IMR-90 (cell line): ENCODE measurements at regions not wholly inside any gene's neighbourhood (a gene's known extent, or its start where the extent isn't known, plus 50 kb on each side); places are given as distances from the start of the nearest gene placed in this dataset.

ENCODE experiments used
- ATAC-seq: fragments of 200-7000 bp; cut with Tn5 transposase; 2 replicates; pipeline ENCODE4 v1.9.1; 2020; ENCODE audit warnings: low read depth, mild to moderate bottlenecking, moderate library complexity
- BruUV-seq: library from RNA; stranded (reverse); fragments of 400-500 nt; replicated peaks from 2 replicates; lab custom pipeline; 2021; lab: Mats Ljungman, UMichigan
- CTCF ChIA-PET: fragments of 300-600 bp; formaldehyde crosslinking; extraction: SDS; loops from one replicate; lab custom pipeline; 2021; ENCODE audit warnings: antibody characterized with exemption; lab: Yijun Ruan, JAX
- POLR2A ChIA-PET: fragments of 300-600 bp; sonication (Branson Sonifier 250); formaldehyde crosslinking; loops from one replicate; lab custom pipeline; 2022; ENCODE audit warnings: antibody characterized with exemption; ENCODE audit not compliant: unreplicated experiment; lab: Charles Lee
- DNase-seq: peaks from one replicate; pipeline ENCODE4 v3.0.0; 2013
- H2AFZ ChIP-seq: replicated peaks from 2 replicates; pipeline ENCODE3; 2013; ENCODE audit warnings: low read length, mild to moderate bottlenecking; ENCODE audit not compliant: poor library complexity
- H2AK5ac ChIP-seq: 2 replicates; pipeline ENCODE4 v1.6.1; 2013; ENCODE audit warnings: low read depth, low read length, inconsistent platforms
- H2AK9ac ChIP-seq: replicated peaks from 2 replicates; pipeline ENCODE3; 2013; ENCODE audit warnings: mild to moderate bottlenecking, low read depth, low read length, moderate library complexity; ENCODE audit not compliant: poor library complexity
- H2BK120ac ChIP-seq: 2 replicates; pipeline ENCODE4 v1.6.1; 2013; ENCODE audit warnings: low read depth, low read length, inconsistent platforms
- H2BK15ac ChIP-seq: 3 replicates; pipeline ENCODE4 v1.6.1; 2013; ENCODE audit warnings: low read depth, low read length, inconsistent platforms
- H2BK20ac ChIP-seq: 2 replicates; pipeline ENCODE4 v1.6.1; 2013; ENCODE audit warnings: low read depth, mild to moderate bottlenecking, inconsistent platforms, low read length, moderate library complexity
- H2BK5ac ChIP-seq: 2 replicates; pipeline ENCODE4 v1.6.1; 2013; ENCODE audit warnings: mild to moderate bottlenecking, low read depth, low read length, inconsistent platforms; ENCODE audit not compliant: poor library complexity, severe bottlenecking
- H3K14ac ChIP-seq: replicated peaks from 2 replicates; pipeline ENCODE4 v1.6.1; 2013; ENCODE audit warnings: low read depth, low read length, inconsistent platforms
- H3K18ac ChIP-seq: 2 replicates; pipeline ENCODE4 v1.6.1; 2013; ENCODE audit warnings: low read depth, low read length, control low read depth
- H3K23ac ChIP-seq: 2 replicates; pipeline ENCODE4 v1.6.1; 2013; ENCODE audit warnings: low read depth, low read length, inconsistent platforms
- H3K27ac ChIP-seq: 2 replicates; pipeline ENCODE4 v1.5.1; 2013; ENCODE audit warnings: mild to moderate bottlenecking, control low read depth, low read length; ENCODE audit not compliant: insufficient read depth
- H3K27me3 ChIP-seq: 2 replicates; pipeline ENCODE4 v1.6.1; 2013; ENCODE audit warnings: low read length; ENCODE audit not compliant: control insufficient read depth, insufficient read depth
- H3K36me3 ChIP-seq: 2 replicates; pipeline ENCODE4 v1.6.1; 2013; ENCODE audit warnings: low read length, mixed read lengths; ENCODE audit not compliant: control insufficient read depth, insufficient read depth
- H3K4ac ChIP-seq: 2 replicates; pipeline ENCODE4 v1.6.1; 2013; ENCODE audit warnings: low read depth, low read length, inconsistent platforms
- H3K4me1 ChIP-seq: 2 replicates; pipeline ENCODE4 v1.6.1; 2013; ENCODE audit warnings: low read length, mixed read lengths; ENCODE audit not compliant: control insufficient read depth, insufficient read depth
- H3K4me2 ChIP-seq: 2 replicates; pipeline ENCODE4 v1.6.1; 2013; ENCODE audit warnings: low read depth, mild to moderate bottlenecking, control low read depth, low read length, moderate library complexity
- H3K4me3 ChIP-seq: 2 replicates; pipeline ENCODE4 v1.5.1; 2013; ENCODE audit warnings: low read depth, mild to moderate bottlenecking, control low read depth, low read length, moderate library complexity; ENCODE audit not compliant: insufficient read depth
- H3K56ac ChIP-seq: 2 replicates; pipeline ENCODE4 v1.6.1; 2013; ENCODE audit warnings: low read length, inconsistent platforms; ENCODE audit not compliant: insufficient read depth; ENCODE audit errors: extremely low read depth
- H3K79me1 ChIP-seq, 2 experiments: 2 replicates each; pipeline ENCODE4 v1.6.1; 2013; ENCODE audit warnings: low read length in 2 of 2, inconsistent platforms in 1 of 2, low read depth in 1 of 2
- H3K9ac ChIP-seq: 2 replicates; pipeline ENCODE4 v1.6.1; 2013; ENCODE audit warnings: low read depth, low read length, control low read depth
- H3K9me1 ChIP-seq: 2 replicates; pipeline ENCODE4 v1.6.1; 2013; ENCODE audit warnings: low read length, inconsistent platforms; ENCODE audit not compliant: insufficient read depth
- H3K9me3 ChIP-seq: 2 replicates; pipeline ENCODE4 v1.6.1; 2013; ENCODE audit warnings: low read length; ENCODE audit not compliant: control insufficient read depth, insufficient read depth
- H4K20me1 ChIP-seq: 2 replicates; pipeline ENCODE4 v1.6.1; 2013; ENCODE audit warnings: low read length, inconsistent platforms; ENCODE audit not compliant: insufficient read depth
- H4K5ac ChIP-seq: 2 replicates; pipeline ENCODE4 v1.6.1; 2013; ENCODE audit warnings: mild to moderate bottlenecking, low read depth, low read length, control low read depth
- H4K8ac ChIP-seq, 2 experiments: 2 replicates each; pipeline ENCODE4 v1.6.1; 2013; ENCODE audit warnings: low read depth in 2 of 2, low read length in 2 of 2, control low read depth in 1 of 2, inconsistent platforms in 1 of 2
- H4K91ac ChIP-seq: 2 replicates; pipeline ENCODE4 v1.6.1; 2013; ENCODE audit warnings: low read depth, low read length, inconsistent platforms; ENCODE audit not compliant: insufficient read depth
- CHD1 ChIP-seq: IDR thresholded peaks from 2 replicates; pipeline ENCODE4 v1.6.1; 2012; ENCODE audit warnings: low read depth, low read length, improper control_type of control experiment
- FOS ChIP-seq: fragments of 150-350 bp; IDR thresholded peaks from 2 replicates; pipeline ENCODE4 v1.6.1; 2016; ENCODE audit warnings: low read depth, low read length
- MAFK ChIP-seq: IDR thresholded peaks from 2 replicates; pipeline ENCODE4 v1.6.1; 2012; ENCODE audit warnings: low read depth, low read length, improper control_type of control experiment
- MAZ ChIP-seq: IDR thresholded peaks from 2 replicates; pipeline ENCODE4 v1.6.1; 2012; ENCODE audit warnings: low read depth, mild to moderate bottlenecking, low read length, improper control_type of control experiment, moderate library complexity, borderline replicate concordance
- MXI1 ChIP-seq: IDR thresholded peaks from 2 replicates; pipeline ENCODE4 v1.6.1; 2012; ENCODE audit warnings: low read depth, mild to moderate bottlenecking, low read length, moderate library complexity, borderline replicate concordance
- NFE2L2 ChIP-seq: fragments of 150-350 bp; IDR thresholded peaks from 2 replicates; pipeline ENCODE4 v1.6.1; 2016; ENCODE audit warnings: low read depth, mild to moderate bottlenecking, low read length
- RAD21 ChIP-seq: IDR thresholded peaks from 2 replicates; pipeline ENCODE4 v1.6.1; 2012; ENCODE audit warnings: low read length, improper control_type of control experiment
- RCOR1 ChIP-seq: IDR thresholded peaks from 2 replicates; pipeline ENCODE4 v1.6.1; 2012; ENCODE audit warnings: mild to moderate bottlenecking, low read length, improper control_type of control experiment; ENCODE audit not compliant: insufficient replicate concordance
- SMC3 ChIP-seq: fragments of 150-350 bp; IDR thresholded peaks from 2 replicates; pipeline ENCODE4 v1.6.1; 2016; ENCODE audit warnings: low read depth, mild to moderate bottlenecking, antibody characterized with exemption, low read length, moderate library complexity
- WGBS, 2 experiments: methylation state at CpG; one replicate each; pipeline versions ENCODE4 v1.1.5 to v1.1.7; 2013; ENCODE audit warnings: missing lambda C conversion rate in 2 of 2; ENCODE audit not compliant: insufficient read length in 1 of 2; ENCODE audit errors: extremely low coverage in 2 of 2; 5-methylcytosine and 5-hydroxymethylcytosine counted together
- dilution Hi-C: fragments of 300-500 bp; cut with HindIII; formaldehyde crosslinking; loops from one replicate; pipeline ENCODE4 v1.14.3; 2018; ENCODE audit warnings: low sequenced_read_pairs; ENCODE audit not compliant: unreplicated experiment
- in situ Hi-C: fragments of 300-500 bp; cut with MboI; formaldehyde crosslinking; loops from 3 replicates; pipeline ENCODE4 v1.14.3; 2019; ENCODE audit warnings: low sequenced_read_pairs, inconsistent platforms, mixed read lengths
- intact Hi-C: fragments of 100-400 bp; cut with micrococcal nuclease; formaldehyde crosslinking; loops from 2 replicates; pipeline ENCODE4 v1.10.0; 2022
- TF ChIP-seq, protein P1 (sequence below): fragments of 150-350 bp; IDR thresholded peaks from 2 replicates; pipeline ENCODE4 v1.6.1; 2017; ENCODE audit warnings: mild to moderate bottlenecking, antibody characterized with exemption, low read length, low read depth

DNA sequence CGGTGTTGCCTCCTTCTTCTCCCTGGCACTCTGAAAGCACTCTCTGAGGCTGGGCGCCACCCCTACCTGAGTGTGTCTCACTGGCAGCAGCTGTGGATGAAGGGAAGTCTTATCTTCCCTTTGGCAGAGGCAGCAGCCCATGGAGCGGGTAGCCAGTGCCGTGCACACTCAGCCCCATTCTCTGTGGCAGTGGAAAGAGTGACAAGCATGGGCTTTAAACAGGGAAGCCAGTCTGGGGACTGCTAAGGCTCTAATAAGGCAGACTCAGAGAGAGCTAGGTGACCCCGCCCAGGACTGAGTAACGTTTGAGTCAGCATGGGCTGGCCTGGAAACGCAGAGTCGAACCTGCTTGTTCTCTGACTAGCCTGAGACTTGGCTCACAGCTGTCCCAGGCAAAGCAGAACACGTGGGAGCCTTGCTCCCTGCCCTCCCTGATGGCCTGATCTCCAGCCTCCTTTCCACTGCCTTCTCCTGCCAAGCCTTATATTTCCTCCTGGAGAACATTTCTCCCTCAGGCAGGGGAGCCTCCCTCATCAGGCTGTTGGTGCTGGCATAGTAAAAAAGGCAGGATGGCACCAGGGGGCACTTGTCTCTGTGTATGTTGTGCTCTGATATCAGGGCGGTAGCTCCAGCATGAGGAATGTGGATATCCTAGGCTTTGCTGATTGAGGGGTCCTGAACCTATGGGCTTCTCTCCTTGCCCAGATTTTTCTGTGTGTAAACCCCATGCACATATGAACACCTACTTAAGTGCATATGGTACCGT lies 93.9 kb upstream of the LGALSL start:
- no peaks in the 10 kb centered on the region; the same call in 1 of the 2 replicates for H3K9me1 ChIP-seq
- peak overlapping the region; percentile 2; the same call in 1 of the 2 replicates for H3K4ac ChIP-seq
- H3K9ac ChIP-seq = no peak overlapping the region
- no peak overlapping the region for H2BK5ac ChIP-seq
- no peak overlapping the region for H2BK15ac ChIP-seq
- no peak overlapping the region for H3K4me2 ChIP-seq
- H2BK20ac ChIP-seq = no peak overlapping the region
- peak; percentile 100 for ATAC-seq
- H3K18ac ChIP-seq = no peak overlapping the region
- in situ Hi-C loops = no loop called here
- no peak overlapping the region for H2BK120ac ChIP-seq
- peaks cover 48% of the 10 kb centered on the region for H3K27me3 ChIP-seq
- no peaks in the 10 kb centered on the region for H3K36me3 ChIP-seq
- H3K4me3 ChIP-seq = no peak overlapping the region
- intact Hi-C loops = no loop called here
- H4K91ac ChIP-seq = no peak overlapping the region
- H4K20me1 ChIP-seq = no peaks in the 10 kb centered on the region
- H4K5ac ChIP-seq = no peak overlapping the region
- no peak overlapping the region for H3K56ac ChIP-seq
- no peak overlapping the region for H3K27ac ChIP-seq
- peaks cover 6% of the 10 kb centered on the region; the same call in 1 of the 2 replicates for H3K4me1 ChIP-seq
- POLR2A ChIA-PET = no interaction called here
- peak; percentile 92 for DNase-seq
- no peaks in the 10 kb centered on the region for H3K79me1 ChIP-seq
- BruUV-seq = no TSS peak
- CTCF ChIA-PET = interaction anchor here (1.5 kb wide), 1 partner anchor 9 kb away, joined by 3 read pairs; no protein-coding TSS in a partner anchor
- 11% methylated on average over 7 of the region's 11 CpGs; no CpG with 5 or more reads in 1 of the 2 experiments for WGBS, 2 experiments
- H3K14ac ChIP-seq = no peak overlapping the region
- H2AK5ac ChIP-seq = 0 out of 2 replicates have a peak overlapping the region, but pooled peaks have one; percentile 8
- no peak overlapping the region for H3K23ac ChIP-seq
- H3K9me3 ChIP-seq = peaks cover 3% of the 10 kb centered on the region; the same call in 1 of the 2 replicates
- H2AFZ ChIP-seq = peak overlapping the region; percentile 88
- no peak overlapping the region for H2AK9ac ChIP-seq
- no peak overlapping the region for H4K8ac ChIP-seq
- 0 out of 2 replicates have a peak, but pooled peaks have one; percentile 42 for TF ChIP-seq FOS
- TF ChIP-seq RCOR1 = no peak
- no peak for TF ChIP-seq CHD1
- no peak for TF ChIP-seq SMC3
- peak; percentile 60 for TF ChIP-seq MAZ
- no peak for TF ChIP-seq NFE2L2
- TF ChIP-seq MXI1 = peak; percentile 86
- peak; percentile 52; the same call in 1 of the 2 replicates for TF ChIP-seq MAFK
- TF ChIP-seq, protein P1, sequence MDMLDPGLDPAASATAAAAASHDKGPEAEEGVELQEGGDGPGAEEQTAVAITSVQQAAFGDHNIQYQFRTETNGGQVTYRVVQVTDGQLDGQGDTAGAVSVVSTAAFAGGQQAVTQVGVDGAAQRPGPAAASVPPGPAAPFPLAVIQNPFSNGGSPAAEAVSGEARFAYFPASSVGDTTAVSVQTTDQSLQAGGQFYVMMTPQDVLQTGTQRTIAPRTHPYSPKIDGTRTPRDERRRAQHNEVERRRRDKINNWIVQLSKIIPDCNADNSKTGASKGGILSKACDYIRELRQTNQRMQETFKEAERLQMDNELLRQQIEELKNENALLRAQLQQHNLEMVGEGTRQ = peak; percentile 82
- TF ChIP-seq RAD21 = no peak
- dilution Hi-C loops = no loop called here
